DND-41 (cell line): ENCODE measurements at regions not wholly inside any gene's neighbourhood (a gene's known extent, or its start where the extent isn't known, plus 50 kb on each side); places are given as distances from the start of the nearest gene placed in this dataset.

ENCODE experiments used
- CTCF ChIP-seq: IDR thresholded peaks from 2 replicates; pipeline ENCODE4 v1.5.1; 2012; ENCODE audit warnings: borderline replicate concordance, low read length, moderate library complexity, mild to moderate bottlenecking; ENCODE audit not compliant: poor library complexity, severe bottlenecking; ENCODE audit errors: extremely low read depth
- EZH2 ChIP-seq: IDR thresholded peaks from 3 replicates; pipeline ENCODE4 v1.6.1; 2012; ENCODE audit warnings: borderline replicate concordance, low read depth, mild to moderate bottlenecking, moderate library complexity, low read length, inconsistent platforms; ENCODE audit not compliant: severe bottlenecking

- TF ChIP-seq CTCF (no peak), EZH2 (no peak)
Observed at GRCh38 chr16:11437069-11437468, 91.8 kb downstream of the RMI2 start.
